Urinary bladder (tissue), 3 donors: ENCODE measurements at regions not wholly inside any gene's neighbourhood (a gene's known extent, or its start where the extent isn't known, plus 50 kb on each side); places are given as distances from the start of the nearest gene placed in this dataset.
"Not testable (repeated sequence)": the region's sequence is repeated elsewhere in the genome, so short reads cannot be mapped to it uniquely, and the experiment has no call there.

Experiments
- DNase-seq: peaks from one replicate; pipeline ENCODE4 v3.0.0-alpha.2; 2015; ENCODE audit errors: extremely low spot score
- H3K27ac ChIP-seq: one replicate; pipeline ENCODE4 v1.5.1; 2013; ENCODE audit warnings: low read depth, mild to moderate bottlenecking, moderate library complexity
- H3K36me3 ChIP-seq: one replicate; pipeline ENCODE4 v1.6.1; 2013; ENCODE audit warnings: mild to moderate bottlenecking, moderate library complexity; ENCODE audit not compliant: insufficient read depth
- H3K4me1 ChIP-seq: one replicate; pipeline ENCODE4 v1.6.1; 2013; ENCODE audit warnings: mild to moderate bottlenecking, moderate library complexity; ENCODE audit not compliant: insufficient read depth
- H3K4me3 ChIP-seq: one replicate; pipeline ENCODE4 v1.5.1; 2013; ENCODE audit warnings: low read depth, low read length
- WGBS: extraction: QIAGEN DNeasy Blood & Tissue Kit; methylation state at CpG from one replicate; pipeline ENCODE4 v1.1.7; 2013; 5-methylcytosine and 5-hydroxymethylcytosine counted together
- donor health status: healthy with polysubstance abuse.
- donor health status: healthy.

- peak overlapping the region; percentile 7 for H3K4me3 ChIP-seq
- 3% methylated on average over 10 of the region's 10 CpGs for WGBS
- no peak overlapping the region for H3K27ac ChIP-seq
- H3K4me1 ChIP-seq = peaks cover 2% of the 10 kb centered on the region
- no peaks in the 10 kb centered on the region for H3K36me3 ChIP-seq
- DNase-seq = no peak
These were observed 131.7 kb downstream of the GPX5 start for GRCh38 chr6:28657381-28657768.

GRCh38 chr6:28657769-28658465, 132.2 kb downstream of the GPX5 start:
- peak overlapping the region; percentile 24 for H3K4me3 ChIP-seq
- WGBS = 1% methylated on average over 27 of the region's 27 CpGs
- DNase-seq = peak; percentile 74
- no peak overlapping the region for H3K27ac ChIP-seq
- no peaks in the 10 kb centered on the region for H3K36me3 ChIP-seq
- H3K4me1 ChIP-seq = peaks cover 2% of the 10 kb centered on the region

- DNase-seq = no peak
- WGBS = 1% methylated on average over 16 of the region's 16 CpGs
- Histone ChIP-seq H3K4me3 (peak overlapping the region; percentile 24), H3K4me1 (peaks cover 2% of the 10 kb centered on the region), H3K36me3 (no peaks in the 10 kb centered on the region), H3K27ac (no peak overlapping the region)
These were observed 133.0 kb downstream of the GPX5 start for GRCh38 chr6:28658475-28659249.

GRCh38 chr6:28659250-28659566, 133.5 kb downstream of the GPX5 start:
- DNase-seq = no peak
- Histone ChIP-seq H3K36me3 (no peaks in the 10 kb centered on the region), H3K4me1 (peaks cover 2% of the 10 kb centered on the region), H3K27ac (no peak overlapping the region), H3K4me3 (no peak overlapping the region)
- 29% methylated on average over 2 of the region's 2 CpGs for WGBS

GRCh38 chr6:28661097-28661713, 135.5 kb downstream of the GPX5 start:
- H3K4me1 ChIP-seq = peaks cover 2% of the 10 kb centered on the region
- H3K27ac ChIP-seq = no peak overlapping the region
- H3K36me3 ChIP-seq = no peaks in the 10 kb centered on the region
- no peak overlapping the region for H3K4me3 ChIP-seq
- no peak for DNase-seq
- WGBS = 45% methylated on average over 2 of the region's 2 CpGs

- Histone ChIP-seq H3K27ac (no peak overlapping the region), H3K4me3 (no peak overlapping the region), H3K4me1 (no peaks in the 10 kb centered on the region), H3K36me3 (no peaks in the 10 kb centered on the region)
- no peak for DNase-seq
- WGBS = 82% methylated on average over 3 of the region's 3 CpGs
These were observed 139.3 kb downstream of the GPX5 start for GRCh38 chr6:28664870-28665396.

GRCh38 chr6:28673417-28673786, 147.7 kb downstream of the GPX5 start:
- no peak for DNase-seq
- Histone ChIP-seq H3K4me1 (no peaks in the 10 kb centered on the region), H3K36me3 (no peaks in the 10 kb centered on the region), H3K4me3 (no peak overlapping the region), H3K27ac (no peak overlapping the region)
- 62% methylated on average over 3 of the region's 3 CpGs for WGBS

GRCh38 chr6:28673787-28674671, 148.3 kb downstream of the GPX5 start:
- Histone ChIP-seq H3K27ac (no peak overlapping the region), H3K4me3 (no peak overlapping the region), H3K36me3 (no peaks in the 10 kb centered on the region), H3K4me1 (no peaks in the 10 kb centered on the region)
- DNase-seq = no peak
- 1% methylated on average over 44 of the region's 44 CpGs for WGBS

GRCh38 chr6:28675600-28675999, 149.9 kb downstream of the GPX5 start:
- no peak for DNase-seq
- H3K27ac ChIP-seq = no peak overlapping the region
- H3K36me3 ChIP-seq = no peaks in the 10 kb centered on the region
- no peaks in the 10 kb centered on the region for H3K4me1 ChIP-seq
- H3K4me3 ChIP-seq = no peak overlapping the region
- WGBS = 86% methylated on average over 1 of the region's 1 CpG

GRCh38 chr6:28682542-28682941, 156.9 kb downstream of the GPX5 start:
- no peaks in the 10 kb centered on the region for H3K4me1 ChIP-seq
- no peak for DNase-seq
- H3K4me3 ChIP-seq = no peak overlapping the region
- 17% methylated on average over 3 of the region's 3 CpGs for WGBS
- no peak overlapping the region for H3K27ac ChIP-seq
- no peaks in the 10 kb centered on the region for H3K36me3 ChIP-seq

- H3K4me3 ChIP-seq, DNase-seq: not testable (repeated sequence)
These were observed 157.4 kb downstream of the GPX5 start for GRCh38 chr6:28682956-28683685.

GRCh38 chr6:28683945-28684538, 158.4 kb downstream of the GPX5 start:
- WGBS = 48% methylated on average over 9 of the region's 9 CpGs
- Histone ChIP-seq H3K36me3 (no peaks in the 10 kb centered on the region), H3K27ac (no peak overlapping the region), H3K4me3 (no peak overlapping the region), H3K4me1 (no peaks in the 10 kb centered on the region)
- no peak for DNase-seq

More at GRCh38 chr6:28682956-28683685, 157.4 kb downstream of the GPX5 start:
- H3K4me1 ChIP-seq, H3K36me3 ChIP-seq, H3K27ac ChIP-seq: not testable (repeated sequence)
- 46% methylated on average over 16 of the region's 16 CpGs for WGBS
